Stomach (tissue), 4 donors: ENCODE measurements at regions not wholly inside any gene's neighbourhood (a gene's known extent, or its start where the extent isn't known, plus 50 kb on each side); places are given as distances from the start of the nearest gene placed in this dataset.

Experiments
- CTCF ChIP-seq, 7 experiments: fragments of 450-650 bp in 4 of 7; fragments of 200-600 bp in 3 of 7; sonication (generic) in 3 of 7; IDR thresholded peaks; one replicate each; pipeline ENCODE4 v1.5.1; 2016 to 2019; ENCODE audit warnings: antibody characterized with exemption in 7 of 7, control low read depth in 2 of 7, mild to moderate bottlenecking in 1 of 7
- EP300 ChIP-seq: sonication (generic); formaldehyde crosslinking; IDR thresholded peaks from one replicate; pipeline ENCODE4 v1.6.1; 2017; ENCODE audit warnings: antibody characterized with exemption
- POLR2A ChIP-seq, 4 donors: fragments of 450-650 bp; IDR thresholded peaks; one replicate each; pipeline ENCODE4 v1.6.1; 2016; ENCODE audit warnings: antibody characterized with exemption in 4 of 4, control low read depth in 2 of 4, mild to moderate bottlenecking in 1 of 4, moderate library complexity in 1 of 4
- POLR2AphosphoS5 ChIP-seq, 3 donors: sonication (generic); formaldehyde crosslinking; IDR thresholded peaks; one replicate each; pipeline ENCODE4 v1.6.1; 2016; ENCODE audit warnings: antibody characterized with exemption in 3 of 3

DNA sequence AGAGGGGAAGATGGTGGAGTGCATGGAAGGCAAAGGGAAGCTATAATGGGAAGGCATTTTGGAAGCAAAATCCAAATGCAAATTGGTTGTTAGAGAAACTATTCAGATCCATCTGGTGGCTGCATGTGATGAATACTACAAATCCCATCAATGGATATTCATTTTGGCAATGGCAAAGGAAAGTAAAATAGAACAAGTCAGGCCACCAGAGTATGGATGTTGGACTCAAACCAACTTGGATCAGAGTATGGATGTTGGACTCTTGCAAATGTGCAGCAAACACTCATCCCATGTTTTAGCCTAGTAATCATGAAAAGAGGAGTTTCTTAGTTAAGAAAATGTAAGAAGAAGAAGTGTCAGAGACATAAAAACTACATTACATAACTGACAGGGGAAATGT lies 289.6 kb upstream of the DAB1 start:
- TF ChIP-seq CTCF (IDR thresholded peaks at IDR 0.05): no peak
- TF ChIP-seq POLR2AphosphoS5 (IDR thresholded peaks at IDR 0.05): no peak
- no peak for TF ChIP-seq POLR2A (IDR thresholded peaks at IDR 0.05)
- TF ChIP-seq EP300: no peak
